NCI-H2227 (cell line): ENCODE measurements at regions not wholly inside any gene's neighbourhood (a gene's known extent, or its start where the extent isn't known, plus 50 kb on each side); places are given as distances from the start of the nearest gene placed in this dataset.
A peak's percentile ranks its signal among the peaks of the same experiment; 100 is the strongest.
"Not testable (repeated sequence)": the region's sequence is repeated elsewhere in the genome, so short reads cannot be mapped to it uniquely, and the experiment has no call there.

Source experiments
- DNase-seq: peaks from one replicate; lab custom pipeline; 2025; ENCODE audit not compliant: unreplicated experiment; lab: John Stamatoyannopoulos, UW

- DNase-seq, result not testable (repeated sequence)
These were observed 71.7 kb downstream of the ZNF479 start for GRCh38 chr7:57060506-57060905.

- DNase-seq, result not testable (repeated sequence)
These were observed 115.9 kb downstream of the ZNF479 start for GRCh38 chr7:57016341-57016740.

GRCh38 chr7:57013707-57014106 is 118.5 kb downstream of the ZNF479 start:
- not testable (repeated sequence) for DNase-seq

GRCh38 chr7:57012907-57013306 is 119.3 kb downstream of the ZNF479 start:
- not testable (repeated sequence) for DNase-seq

- not testable (repeated sequence) for DNase-seq
These were observed 123.0 kb downstream of the ZNF479 start for GRCh38 chr7:57009230-57009629.

GRCh38 chr7:57005974-57006373 is 126.3 kb downstream of the ZNF479 start:
- not testable (repeated sequence) for DNase-seq

- DNase-seq, result not testable (repeated sequence)
These were observed 128.4 kb downstream of the ZNF479 start for GRCh38 chr7:57003821-57004220.

- DNase-seq, result not testable (repeated sequence)
These were observed 130.3 kb downstream of the ZNF479 start for GRCh38 chr7:57001926-57002325.

GRCh38 chr7:56993779-56994178 is 138.5 kb downstream of the ZNF479 start:
- not testable (repeated sequence) for DNase-seq

GRCh38 chr7:56957737-56958408 is 174.4 kb downstream of the ZNF479 start:
- DNase-seq, result not testable (repeated sequence)

GRCh38 chr7:56957086-56957485 is 175.2 kb downstream of the ZNF479 start:
- DNase-seq, result not testable (repeated sequence)

- DNase-seq, result not testable (repeated sequence)
These were observed 183.6 kb downstream of the ZNF479 start for GRCh38 chr7:56948390-56949379.

- not testable (repeated sequence) for DNase-seq
These were observed 192.2 kb downstream of the ZNF479 start for GRCh38 chr7:56940050-56940449.

- not testable (repeated sequence) for DNase-seq
These were observed 208.3 kb downstream of the ZNF479 start for GRCh38 chr7:56923892-56924291.

GRCh38 chr7:56910973-56911372 is 221.3 kb downstream of the ZNF479 start:
- not testable (repeated sequence) for DNase-seq

- DNase-seq, result not testable (repeated sequence)
These were observed 242.8 kb downstream of the ZNF479 start for GRCh38 chr7:56889454-56889853.

- DNase-seq, result not testable (repeated sequence)
These were observed 247.1 kb downstream of the ZNF479 start for GRCh38 chr7:56885132-56885531.

GRCh38 chr7:56882318-56882717 is 249.9 kb downstream of the ZNF479 start:
- peak; percentile 91 for DNase-seq
